CD8-positive, alpha-beta memory T cell (primary cell): ENCODE measurements at regions not wholly inside any gene's neighbourhood (a gene's known extent, or its start where the extent isn't known, plus 50 kb on each side); places are given as distances from the start of the nearest gene placed in this dataset.

ENCODE experiments used
- CTCF ChIA-PET: fragments of 350-600 bp; sonication (Branson Sonifier 250); formaldehyde crosslinking; loops from one replicate; lab custom pipeline; 2021; ENCODE audit warnings: antibody characterized with exemption; lab: Charles Lee
- POLR2A ChIA-PET: fragments of 350-600 bp; sonication (Branson Sonifier 250); formaldehyde crosslinking; loops from one replicate; lab custom pipeline; 2021; ENCODE audit warnings: antibody characterized with exemption; lab: Charles Lee
- DNase-seq, 5 donors: peaks; one replicate each; pipeline versions ENCODE4 v3.0.0 to v3.0.0-alpha.2; 2020 to 2022; ENCODE audit warnings: mixed read lengths in 1 of 5
- H3K27ac ChIP-seq: one replicate; pipeline ENCODE4 v1.7.0; 2013; ENCODE audit warnings: low read depth, mild to moderate bottlenecking, low read length, moderate library complexity
- H3K27me3 ChIP-seq: 2 replicates; pipeline ENCODE4 v1.7.0; 2013; ENCODE audit warnings: low read length, mild to moderate bottlenecking; ENCODE audit not compliant: insufficient read depth, poor library complexity, severe bottlenecking
- H3K36me3 ChIP-seq: 2 replicates; pipeline ENCODE4 v1.7.0; 2013; ENCODE audit warnings: mild to moderate bottlenecking, low read length, moderate library complexity; ENCODE audit not compliant: insufficient read depth
- H3K4me1 ChIP-seq: 2 replicates; pipeline ENCODE4 v1.7.0; 2013; ENCODE audit warnings: mild to moderate bottlenecking, low read length, moderate library complexity; ENCODE audit not compliant: insufficient read depth
- H3K4me3 ChIP-seq: 2 replicates; pipeline ENCODE4 v1.7.0; 2013; ENCODE audit warnings: mild to moderate bottlenecking, low read length
- H3K9me3 ChIP-seq: 2 replicates; pipeline ENCODE4 v1.7.0; 2013; ENCODE audit warnings: mild to moderate bottlenecking, low read length
- H3K27ac Mint-ChIP-seq, 8 donors: one replicate each; pipeline ENCODE4 v1.8.0; 2020 to 2021; ENCODE audit warnings: mixed read lengths in 8 of 8, mild to moderate bottlenecking in 6 of 8, inconsistent platforms in 3 of 8, moderate library complexity in 3 of 8
- H3K27me3 Mint-ChIP-seq, 2 donors: one replicate each; pipeline ENCODE4 v1.8.0; 2020 to 2021; ENCODE audit warnings: mixed read lengths in 2 of 2, mild to moderate bottlenecking in 1 of 2, moderate library complexity in 1 of 2
- H3K36me3 Mint-ChIP-seq, 3 donors: one replicate each; pipeline ENCODE4 v1.8.0; 2020 to 2021; ENCODE audit warnings: mixed read lengths in 3 of 3, inconsistent platforms in 1 of 3, mild to moderate bottlenecking in 1 of 3
- H3K4me1 Mint-ChIP-seq, 3 donors: one replicate each; pipeline ENCODE4 v1.8.0; 2020 to 2021; ENCODE audit warnings: mixed read lengths in 3 of 3, inconsistent platforms in 1 of 3, mild to moderate bottlenecking in 1 of 3
- H3K4me3 Mint-ChIP-seq, 7 donors: one replicate each; pipeline ENCODE4 v1.8.0; 2020 to 2021; ENCODE audit warnings: mixed read lengths in 7 of 7, mild to moderate bottlenecking in 6 of 7, moderate library complexity in 4 of 7, inconsistent platforms in 2 of 7
- H3K9me3 Mint-ChIP-seq, 5 donors: one replicate each; pipeline ENCODE4 v1.8.0; 2020 to 2022; ENCODE audit warnings: mixed read lengths in 5 of 5, mild to moderate bottlenecking in 3 of 5, moderate library complexity in 2 of 5, inconsistent platforms in 1 of 5

DNA sequence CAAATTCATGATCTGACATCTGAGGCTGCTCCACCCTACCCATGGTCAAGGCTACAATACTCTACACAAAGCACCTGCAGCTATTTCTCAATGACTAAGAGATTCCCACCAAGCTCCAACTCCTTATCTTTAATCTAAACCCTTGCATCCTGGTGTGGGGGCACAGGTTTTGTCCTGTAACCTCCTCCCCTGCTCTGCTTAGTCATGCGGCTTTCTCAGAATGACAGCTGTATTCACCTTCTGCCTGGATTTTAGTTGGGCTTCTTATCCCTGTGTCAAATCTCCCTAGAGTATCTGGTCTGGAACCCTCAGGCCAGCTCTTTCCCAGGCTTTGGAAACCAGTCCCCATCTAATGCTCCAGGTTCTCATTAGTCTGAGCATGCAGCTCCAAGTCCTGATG lies 159.0 kb downstream of the BARHL2 start:
- Histone ChIP-seq H3K4me1 (no peaks in the 10 kb centered on the region), H3K36me3 (no peaks in the 10 kb centered on the region), H3K9me3 (no peaks in the 10 kb centered on the region), H3K27ac (no peak overlapping the region), H3K4me3 (no peak overlapping the region), H3K27me3 (no peaks in the 10 kb centered on the region)
- DNase-seq = no peak
- H3K4me1 Mint-ChIP-seq = no peaks in the 10 kb centered on the region
- POLR2A ChIA-PET = no interaction called here
- no peak overlapping the region for H3K27ac Mint-ChIP-seq
- CTCF ChIA-PET = no interaction called here
- no peaks in the 10 kb centered on the region for H3K36me3 Mint-ChIP-seq
- peaks cover 3 to 13% of the 10 kb centered on the region in 2 donors for H3K27me3 Mint-ChIP-seq
- H3K4me3 Mint-ChIP-seq = no peak overlapping the region
- peaks cover 0 to 3% (median 0%) of the 10 kb centered on the region in 5 donors for H3K9me3 Mint-ChIP-seq

DNA sequence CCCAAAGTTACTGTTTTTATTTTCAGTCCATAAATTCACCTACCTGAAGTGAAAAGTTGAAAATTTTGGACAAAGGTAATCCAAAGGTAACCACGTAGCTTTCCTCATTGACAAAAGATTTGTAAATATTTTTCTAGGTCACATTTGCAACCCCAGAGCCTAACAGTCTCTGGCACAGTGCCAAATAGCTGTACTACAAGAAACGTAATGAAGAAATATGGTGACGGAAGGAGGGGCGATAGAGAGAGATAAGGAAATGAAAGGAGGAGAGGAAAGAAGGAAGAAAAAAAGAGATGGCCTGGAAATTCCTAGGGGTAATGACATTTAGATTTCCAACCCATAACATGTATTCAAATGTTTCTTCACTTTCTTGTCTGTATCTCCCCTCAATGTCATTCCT lies 159.4 kb downstream of the BARHL2 start:
- CTCF ChIA-PET = no interaction called here

DNA sequence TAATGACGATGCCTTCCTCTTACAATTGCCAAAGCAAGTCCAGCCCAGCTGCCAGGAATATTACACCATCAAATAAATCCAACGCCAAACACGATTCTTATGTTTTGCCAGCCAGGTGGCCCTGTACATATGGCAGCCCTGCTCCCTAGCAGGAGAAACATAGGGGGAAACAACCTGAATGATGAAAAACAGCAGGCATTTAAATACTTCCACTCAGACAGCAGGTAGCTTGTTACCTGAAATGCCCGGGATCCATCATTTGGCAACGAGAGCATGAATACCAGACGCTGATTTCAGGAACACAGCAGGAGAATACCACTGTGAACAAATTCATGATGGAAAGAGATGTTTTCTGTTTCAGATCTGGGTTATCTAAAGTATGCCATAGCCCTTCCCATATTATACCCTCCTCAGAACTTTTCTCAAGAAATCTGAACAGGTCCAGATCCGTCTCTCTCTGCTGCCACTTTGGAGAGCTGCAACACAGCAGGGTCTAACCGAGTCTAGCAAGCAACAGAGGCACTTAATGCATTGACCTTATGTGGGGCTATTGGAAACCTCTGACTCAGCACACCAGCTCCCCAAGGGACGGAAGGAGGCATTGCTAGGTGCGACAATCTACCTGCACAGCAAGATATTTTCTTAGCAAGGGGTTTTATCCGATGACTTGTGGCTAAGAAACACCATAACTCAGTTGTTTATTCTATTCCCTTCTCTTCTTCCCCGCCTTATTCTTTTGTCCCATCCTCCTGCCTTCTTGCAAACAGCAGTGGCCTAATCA lies 166.3 kb downstream of the BARHL2 start:
- H3K36me3 ChIP-seq = no peaks in the 10 kb centered on the region
- no peaks in the 10 kb centered on the region for H3K36me3 Mint-ChIP-seq
- no peak overlapping the region for H3K27ac ChIP-seq
- H3K27me3 Mint-ChIP-seq = peaks cover 10 to 25% of the 10 kb centered on the region in 2 donors
- no peak for DNase-seq
- H3K9me3 ChIP-seq = no peaks in the 10 kb centered on the region
- H3K4me1 ChIP-seq = no peaks in the 10 kb centered on the region
- no peak overlapping the region for H3K4me3 Mint-ChIP-seq
- no peaks in the 10 kb centered on the region for H3K4me1 Mint-ChIP-seq
- peaks cover 0 to 6% (median 0%) of the 10 kb centered on the region in 5 donors for H3K9me3 Mint-ChIP-seq
- no peaks in the 10 kb centered on the region for H3K27me3 ChIP-seq
- POLR2A ChIA-PET = no interaction called here
- CTCF ChIA-PET = no interaction called here
- H3K27ac Mint-ChIP-seq = peak overlapping the region in 1 of 8 donors; percentile 8
- no peak overlapping the region for H3K4me3 ChIP-seq

More for the DNA sequence above, 159.4 kb downstream of the BARHL2 start:
- Histone ChIP-seq H3K36me3 (no peaks in the 10 kb centered on the region), H3K27ac (no peak overlapping the region), H3K4me3 (no peak overlapping the region), H3K27me3 (no peaks in the 10 kb centered on the region), H3K9me3 (no peaks in the 10 kb centered on the region), H3K4me1 (no peaks in the 10 kb centered on the region)
- Mint-ChIP-seq H3K4me1 (no peaks in the 10 kb centered on the region), H3K27me3 (peaks cover 3 to 16% of the 10 kb centered on the region in 2 donors), H3K4me3 (no peak overlapping the region), H3K9me3 (peaks cover 0 to 3% (median 0%) of the 10 kb centered on the region in 5 donors), H3K27ac (no peak overlapping the region), H3K36me3 (no peaks in the 10 kb centered on the region)
- POLR2A ChIA-PET = no interaction called here
- no peak for DNase-seq

DNA sequence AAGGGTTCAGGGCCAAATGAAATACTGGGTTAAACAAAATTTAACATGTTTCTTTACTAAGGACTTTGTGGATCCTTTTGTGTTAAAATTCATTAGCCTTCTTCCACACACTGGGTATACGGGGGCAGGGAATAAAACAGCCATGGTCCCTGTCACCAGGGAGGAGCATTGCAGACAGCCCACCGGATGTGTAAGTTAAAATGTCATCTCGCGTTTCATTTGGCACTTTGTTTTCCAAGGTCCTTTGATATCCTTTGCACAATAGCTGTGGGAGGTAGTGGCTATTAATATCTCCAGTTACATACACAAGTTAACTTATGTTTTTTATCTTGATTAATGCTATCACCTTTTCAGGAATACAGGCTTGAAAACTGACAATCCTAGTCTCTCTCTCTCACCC lies 172.7 kb downstream of the BARHL2 start:
- Histone ChIP-seq H3K4me3 (no peak overlapping the region), H3K27ac (no peak overlapping the region), H3K4me1 (no peaks in the 10 kb centered on the region), H3K27me3 (no peaks in the 10 kb centered on the region), H3K9me3 (no peaks in the 10 kb centered on the region), H3K36me3 (no peaks in the 10 kb centered on the region)
- H3K36me3 Mint-ChIP-seq = no peaks in the 10 kb centered on the region
- no peak for DNase-seq
- POLR2A ChIA-PET = no interaction called here
- CTCF ChIA-PET = no interaction called here
- H3K27me3 Mint-ChIP-seq = peaks cover 3 to 4% of the 10 kb centered on the region in 2 donors
- no peaks in the 10 kb centered on the region for H3K9me3 Mint-ChIP-seq
- H3K4me3 Mint-ChIP-seq = no peak overlapping the region
- H3K27ac Mint-ChIP-seq = no peak overlapping the region
- H3K4me1 Mint-ChIP-seq = no peaks in the 10 kb centered on the region

DNA sequence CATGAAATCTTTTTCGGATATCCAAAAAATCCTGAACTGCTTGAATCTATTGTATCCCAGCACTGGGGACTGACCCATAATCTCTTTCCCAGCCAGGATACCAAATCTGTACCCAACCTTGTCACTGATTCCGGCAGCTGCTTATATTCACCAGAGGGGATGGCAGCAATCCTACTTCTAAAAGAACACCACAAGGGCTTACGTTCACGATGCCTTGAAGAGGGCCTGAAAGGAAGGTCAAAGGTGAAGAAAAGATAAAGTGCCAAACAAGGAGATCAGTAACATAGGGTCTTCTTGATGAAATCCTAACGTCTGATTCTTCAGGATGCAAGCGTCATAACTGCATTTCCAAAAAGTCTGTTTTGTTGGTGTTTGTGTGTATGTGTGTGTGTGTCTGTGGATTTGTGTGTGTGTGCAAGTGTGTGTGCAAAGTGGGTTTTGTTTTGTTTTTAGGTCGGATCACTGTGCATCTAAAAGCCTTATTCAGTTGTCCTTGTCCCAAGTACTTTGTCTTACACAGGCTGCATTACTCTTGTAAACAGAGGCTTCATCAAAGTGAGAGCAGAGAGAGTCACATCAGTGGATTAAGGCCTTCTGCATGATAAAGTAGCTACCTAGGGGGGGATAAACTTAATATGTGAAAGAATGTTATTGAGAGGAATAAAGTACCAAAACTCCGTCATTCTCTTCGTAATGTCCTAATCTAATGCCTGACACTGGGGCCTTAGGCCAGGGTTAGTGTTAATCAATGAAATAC lies 179.3 kb downstream of the BARHL2 start:
- peaks cover 1 to 7% of the 10 kb centered on the region in 2 donors for H3K27me3 Mint-ChIP-seq
- no peak overlapping the region for H3K4me3 Mint-ChIP-seq
- H3K9me3 Mint-ChIP-seq = no peaks in the 10 kb centered on the region
- Histone ChIP-seq H3K4me1 (no peaks in the 10 kb centered on the region), H3K27ac (no peak overlapping the region), H3K9me3 (no peaks in the 10 kb centered on the region), H3K4me3 (no peak overlapping the region), H3K36me3 (no peaks in the 10 kb centered on the region), H3K27me3 (no peaks in the 10 kb centered on the region)
- H3K4me1 Mint-ChIP-seq = no peaks in the 10 kb centered on the region
- DNase-seq = no peak
- ChIA-PET POLR2A (no interaction called here), CTCF (no interaction called here)
- no peaks in the 10 kb centered on the region for H3K36me3 Mint-ChIP-seq
- no peak overlapping the region for H3K27ac Mint-ChIP-seq

DNA sequence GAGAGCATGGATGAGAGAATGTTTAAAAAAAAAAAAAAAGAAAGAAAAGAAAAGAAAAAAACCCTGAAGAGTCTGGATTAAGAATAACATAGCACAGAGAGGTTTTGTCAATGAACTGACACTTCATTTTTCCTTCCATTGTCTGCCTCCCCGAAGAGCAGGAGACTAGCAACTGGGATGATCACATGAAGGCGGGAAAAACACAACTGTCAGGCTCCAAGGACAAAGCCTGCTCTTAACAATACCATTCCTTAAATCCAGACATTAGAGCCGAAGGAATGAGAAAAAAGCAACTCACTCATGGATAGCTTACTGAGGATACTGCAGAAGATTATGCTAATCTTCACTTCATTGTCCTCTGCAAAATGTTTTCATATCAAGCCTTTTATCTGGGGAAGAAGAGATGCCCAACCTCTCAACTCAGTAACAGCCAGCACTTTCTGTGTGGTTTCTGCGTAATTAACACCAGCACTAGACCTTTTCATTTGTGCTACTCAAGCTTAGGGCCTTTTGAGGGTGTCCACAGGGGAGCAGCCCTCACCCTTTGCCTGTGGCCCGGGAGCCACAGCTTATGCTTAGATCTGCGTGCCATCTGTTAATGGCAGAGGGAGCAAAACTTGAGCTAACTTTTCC lies 182.3 kb downstream of the BARHL2 start:
- H3K36me3 Mint-ChIP-seq = no peaks in the 10 kb centered on the region
- H3K4me1 Mint-ChIP-seq = no peaks in the 10 kb centered on the region
- CTCF ChIA-PET = no interaction called here
- Histone ChIP-seq H3K4me3 (no peak overlapping the region), H3K36me3 (no peaks in the 10 kb centered on the region), H3K4me1 (no peaks in the 10 kb centered on the region), H3K27ac (no peak overlapping the region), H3K9me3 (no peaks in the 10 kb centered on the region), H3K27me3 (no peaks in the 10 kb centered on the region)
- peaks cover 3 to 18% of the 10 kb centered on the region in 2 donors for H3K27me3 Mint-ChIP-seq
- H3K4me3 Mint-ChIP-seq = no peak overlapping the region
- POLR2A ChIA-PET = no interaction called here
- DNase-seq = no peak
- no peaks in the 10 kb centered on the region for H3K9me3 Mint-ChIP-seq
- no peak overlapping the region for H3K27ac Mint-ChIP-seq

DNA sequence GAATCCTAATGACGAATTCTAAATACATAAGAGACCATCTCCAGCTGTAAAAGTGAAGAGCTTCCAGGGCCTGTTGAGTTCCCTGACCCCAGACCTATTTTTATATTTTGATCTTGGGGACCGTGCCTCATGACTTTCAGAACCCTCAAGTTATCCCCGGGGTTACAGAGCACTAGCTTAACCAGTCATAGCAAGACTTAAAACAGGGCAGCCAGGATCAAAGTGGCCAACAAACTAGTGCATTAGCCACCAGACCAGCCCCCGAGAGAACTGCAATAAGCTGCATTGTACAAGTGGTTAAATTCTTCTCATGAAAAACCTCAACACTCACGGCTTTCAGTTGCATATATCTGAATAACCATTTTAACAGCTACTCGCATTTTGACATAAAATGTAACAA lies 183.0 kb downstream of the BARHL2 start:
- Mint-ChIP-seq H3K4me3 (no peak overlapping the region), H3K9me3 (no peaks in the 10 kb centered on the region), H3K27me3 (peaks cover 3 to 18% of the 10 kb centered on the region in 2 donors), H3K4me1 (no peaks in the 10 kb centered on the region), H3K27ac (no peak overlapping the region), H3K36me3 (no peaks in the 10 kb centered on the region)
- Histone ChIP-seq H3K4me3 (no peak overlapping the region), H3K27me3 (no peaks in the 10 kb centered on the region), H3K36me3 (no peaks in the 10 kb centered on the region), H3K9me3 (no peaks in the 10 kb centered on the region), H3K27ac (no peak overlapping the region), H3K4me1 (no peaks in the 10 kb centered on the region)
- POLR2A ChIA-PET = no interaction called here
- DNase-seq = no peak
- CTCF ChIA-PET = no interaction called here

DNA sequence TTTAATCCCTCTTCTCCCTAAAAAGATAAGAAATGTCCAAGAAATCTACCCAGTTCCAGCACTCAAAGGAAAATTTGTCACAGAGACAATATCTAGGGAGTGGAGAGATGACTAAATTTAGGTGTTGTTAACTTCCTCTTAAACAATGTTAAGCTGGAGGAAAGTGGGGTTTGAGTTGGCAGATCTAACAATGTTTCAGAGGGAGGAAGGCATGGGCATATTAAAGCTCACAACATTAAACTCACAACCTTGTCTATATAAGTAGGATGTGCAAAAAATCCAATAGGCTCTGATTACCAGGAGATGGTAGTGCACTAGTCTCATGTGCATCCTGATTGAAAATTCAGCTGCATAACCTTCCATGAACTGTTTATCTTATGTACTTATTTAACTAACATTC lies 190.1 kb downstream of the BARHL2 start:
- H3K4me1 ChIP-seq = no peaks in the 10 kb centered on the region
- Mint-ChIP-seq H3K4me3 (no peak overlapping the region), H3K36me3 (no peaks in the 10 kb centered on the region), H3K9me3 (peaks cover 0 to 6% (median 1%) of the 10 kb centered on the region in 5 donors), H3K27me3 (peaks cover 3 to 4% of the 10 kb centered on the region in 2 donors), H3K4me1 (no peaks in the 10 kb centered on the region), H3K27ac (no peak overlapping the region)
- no peak for DNase-seq
- no peak overlapping the region for H3K27ac ChIP-seq
- ChIA-PET POLR2A (no interaction called here), CTCF (no interaction called here)
- H3K9me3 ChIP-seq = no peaks in the 10 kb centered on the region
- H3K27me3 ChIP-seq = no peaks in the 10 kb centered on the region
- H3K36me3 ChIP-seq = no peaks in the 10 kb centered on the region
- no peak overlapping the region for H3K4me3 ChIP-seq
